ENCODE measurements at regions not wholly inside any gene's neighbourhood (a gene's known extent, or its start where the extent isn't known, plus 50 kb on each side); places are given as distances from the start of the nearest gene placed in this dataset.

- TF ChIP-seq NR1H2 (CRISPR knock-in tag; IDR thresholded peaks at IDR 0.05) (no peak), ZNF316 (IDR thresholded peaks at IDR 0.05) (peak; percentile 78), C11orf30 (IDR thresholded peaks at IDR 0.05; ENCODE audit: low read depth) (peak; percentile 28; the same call in 1 of the 2 replicates), ZBTB8A (IDR thresholded peaks at IDR 0.05; ENCODE audit: partially characterized antibody) (no peak), FOSL1 (tag; conservative IDR thresholded peaks at IDR 0.05) (no peak), ZNF79 (CRISPR knock-in tag; IDR thresholded peaks at IDR 0.05; ENCODE audit: low read depth) (no peak), HNRNPUL1 (IDR thresholded peaks at IDR 0.05; ENCODE audit: low read length) (no peak), NR3C1 (CRISPR knock-in tag; IDR thresholded peaks at IDR 0.05) (no peak)
Observed at GRCh38 chr3:24857945-24858344, 363.3 kb upstream of the THRB start (continued).

GRCh38 chr3:24863215-24863614 lies 368.6 kb upstream of the THRB start:
- Histone ChIP-seq H3K4me3 (no peak overlapping the region), H3K36me3 (ENCODE audit: control insufficient read depth, insufficient read depth, low read length) (no peaks in the 10 kb centered on the region), H3K4me2 (ENCODE audit: insufficient read depth, low read length) (no peak overlapping the region), H4K20me1 (replicated peaks; ENCODE audit: control insufficient read depth, insufficient read depth, low read length) (no peaks in the 10 kb centered on the region), H3K9me3 (replicated peaks; ENCODE audit: control insufficient read depth, insufficient read depth, low read depth, low read length) (no peaks in the 10 kb centered on the region; the same call in 1 of the 2 replicates), H3K27me3 (ENCODE audit: control insufficient read depth in 2 of 2, insufficient read depth in 2 of 2, low read length in 2 of 2) (no peaks in the 10 kb centered on the region), H3K27ac (ENCODE audit: extremely low read depth, low read depth, low read length) (no peak overlapping the region), H3K9me1 (ENCODE audit: control insufficient read depth, insufficient read depth, low read length) (no peaks in the 10 kb centered on the region), H3K9ac (ENCODE audit: insufficient read depth in 1 of 2, low read depth in 2 of 2, low read length in 2 of 2) (no peak overlapping the region), H3K4me1 (replicated peaks in 1 of 2; ENCODE audit: control insufficient read depth in 2 of 2, insufficient read depth in 2 of 2, low read length in 2 of 2) (no peaks in the 10 kb centered on the region), H2AFZ (ENCODE audit: low read depth, low read length) (no peak overlapping the region), H3K79me2 (ENCODE audit: control insufficient read depth, insufficient read depth, low read length) (no peaks in the 10 kb centered on the region)
- ChIA-PET CTCF (ENCODE audit: low intra/inter-chr PET ratio) (no interaction called here), POLR2A (no interaction called here)
- in situ Hi-C loops (cut with MboI), result no loop called here
- FAIRE-seq, result no peak
- no peak for ATAC-seq
- intact Hi-C loops (cut with micrococcal nuclease), result no loop called here
- whole genome bisulfite sequencing (ENCODE audit: insufficient coverage, low coverage, missing lambda C conversion rate), result 0% methylated on average over 5 of the region's 5 CpGs
- no peak for DNase-seq (ENCODE audit: extremely low read depth in 1 of 4, low spot score in 3 of 4)
- no TSS peak for BruUV-seq (replicated peaks)
- TF ChIP-seq ZNF280B (CRISPR knock-in tag; IDR thresholded peaks at IDR 0.05), result no peak
- TF ChIP-seq SMAD3 (CRISPR knock-in tag; conservative IDR thresholded peaks at IDR 0.05), result no peak
- no peak for TF ChIP-seq ZFP1 (CRISPR knock-in tag; IDR thresholded peaks at IDR 0.05)
- TF ChIP-seq EP400 (IDR thresholded peaks at IDR 0.05), result no peak
- TF ChIP-seq ZBTB11 (CRISPR knock-in tag; IDR thresholded peaks at IDR 0.05), result no peak
- no peak for TF ChIP-seq ETS1 (conservative IDR thresholded peaks at IDR 0.05; ENCODE audit: control insufficient read depth, low read depth, low read length)
- TF ChIP-seq E2F5 (CRISPR knock-in tag; IDR thresholded peaks at IDR 0.05), result no peak
- no peak for TF ChIP-seq NR4A1 (CRISPR knock-in tag; IDR thresholded peaks at IDR 0.05)
- no peak for TF ChIP-seq NR4A1 (tag; IDR thresholded peaks at IDR 0.05)

Measured in K562 (cell line).